ENCODE measurements at regions not wholly inside any gene's neighbourhood (a gene's known extent, or its start where the extent isn't known, plus 50 kb on each side); places are given as distances from the start of the nearest gene placed in this dataset.

- no peak for DNase-seq (ENCODE audit: low read depth, low spot score)
- H3K27ac ChIP-seq, result no peak overlapping the region
Observed at GRCh38 chr5:167624053-167624452, 667.4 kb upstream of the WWC1 start.

DNA sequence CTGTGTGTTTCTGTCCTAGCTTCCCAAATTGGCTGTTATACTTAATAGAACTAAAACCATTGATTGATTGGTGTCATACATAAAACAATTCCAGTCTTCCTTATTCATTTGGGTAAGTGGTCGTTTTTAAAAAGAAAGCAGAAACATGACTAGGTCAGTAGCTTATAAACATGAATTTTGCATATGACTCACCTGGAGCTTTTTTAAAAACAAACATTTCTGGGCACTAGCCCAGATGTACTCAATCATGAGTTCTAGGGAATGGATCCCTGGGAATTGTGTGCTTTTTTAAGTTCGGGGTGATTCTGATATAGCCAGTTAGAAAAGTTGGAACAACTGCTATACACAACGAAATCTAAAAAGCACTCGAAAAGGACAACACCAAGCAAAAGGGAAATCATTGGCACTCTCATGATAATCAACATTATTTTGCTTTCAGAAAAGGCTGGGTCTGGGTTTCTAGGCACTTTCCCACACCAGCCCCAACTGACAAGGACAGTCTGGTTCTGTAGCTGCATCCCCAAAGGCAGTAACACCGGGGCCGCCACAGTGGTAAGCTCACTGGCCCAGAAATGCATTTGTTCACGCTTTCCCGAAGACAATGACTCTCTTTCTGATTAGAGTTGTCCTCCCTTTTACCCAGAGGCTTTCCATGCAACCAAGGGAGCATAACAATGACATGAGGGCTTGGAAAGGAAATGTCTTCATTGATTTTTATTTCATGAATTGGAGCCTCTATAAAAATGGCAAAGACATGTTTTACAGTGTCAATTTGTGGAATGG, 664.9 kb upstream of the WWC1 start:
- DNase-seq (ENCODE audit: low read depth, low spot score), result no peak
- no peak overlapping the region for H3K27ac ChIP-seq

GRCh38 chr5:167629634-167630033, 661.8 kb upstream of the WWC1 start:
- no peak for DNase-seq (ENCODE audit: low read depth, low spot score)
- peak overlapping the region; percentile 26 for H3K27ac ChIP-seq

GRCh38 chr5:167631191-167631590, 660.3 kb upstream of the WWC1 start:
- no peak for DNase-seq (ENCODE audit: low read depth, low spot score)
- H3K27ac ChIP-seq, result no peak overlapping the region

DNA sequence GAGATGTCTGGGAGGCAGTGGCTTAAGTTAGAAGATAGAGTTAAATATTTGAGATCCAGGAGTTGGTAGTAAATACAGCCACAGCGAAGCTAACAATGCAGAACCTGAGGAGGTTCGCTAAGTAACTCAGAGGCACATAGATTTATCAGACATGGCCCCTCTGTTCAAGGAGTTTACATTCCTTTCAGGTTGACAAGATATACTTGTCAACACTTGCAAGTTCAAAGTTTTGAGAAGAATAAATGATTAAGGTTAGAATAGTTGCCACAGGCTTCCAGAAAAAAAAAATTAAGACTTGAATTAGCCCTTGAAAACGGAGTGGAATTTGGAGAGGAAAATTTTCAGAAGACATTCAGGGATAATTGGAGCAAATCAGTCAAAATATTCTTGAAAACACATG, 658.3 kb upstream of the WWC1 start:
- no peak for DNase-seq (ENCODE audit: low read depth, low spot score)
- peak overlapping the region; percentile 43 for H3K27ac ChIP-seq

DNA sequence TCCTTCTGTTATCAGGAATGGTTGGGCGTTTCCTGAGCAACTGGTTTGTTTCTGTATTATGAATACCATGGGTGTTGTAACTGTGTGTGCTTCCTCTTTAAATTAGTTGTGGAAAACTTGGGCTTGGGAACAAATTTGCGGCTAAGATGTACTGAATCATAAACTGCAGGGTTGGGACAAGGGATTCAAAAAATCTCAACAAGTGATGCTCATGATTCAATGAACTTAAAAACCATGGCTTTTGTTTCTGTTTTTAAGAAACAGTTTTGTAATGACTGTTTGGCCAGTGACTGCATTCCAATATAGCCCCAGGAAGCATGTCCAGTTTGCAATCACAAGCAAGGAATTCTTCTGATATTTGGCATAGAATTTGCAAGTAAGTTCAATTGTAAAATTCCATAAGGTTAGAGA, 657.5 kb upstream of the WWC1 start:
- peak overlapping the region; percentile 43 for H3K27ac ChIP-seq

DNA sequence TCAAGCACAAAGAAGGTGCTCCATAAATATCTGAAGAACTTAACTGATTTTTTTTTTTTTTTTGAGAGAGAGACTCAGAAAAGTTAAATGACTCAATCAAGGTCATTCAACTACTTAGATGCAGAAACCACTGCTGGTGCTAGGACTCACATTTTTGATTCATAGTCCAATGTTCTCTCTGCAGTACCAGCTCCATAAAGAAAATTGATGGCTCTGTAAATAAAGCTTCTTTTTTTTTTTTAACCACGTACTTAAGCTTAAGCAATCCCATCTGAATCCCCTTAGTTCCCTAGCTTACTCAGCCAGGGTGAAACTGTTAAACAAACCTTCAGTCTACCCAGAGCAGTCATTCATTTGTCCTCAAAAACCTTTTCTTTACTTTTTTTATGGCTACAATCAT, 657.0 kb upstream of the WWC1 start:
- peak; percentile 68 for DNase-seq (ENCODE audit: low read depth, low spot score)
- peak overlapping the region; percentile 43 for H3K27ac ChIP-seq

More for the DNA sequence above, 657.5 kb upstream of the WWC1 start:
- DNase-seq (ENCODE audit: low read depth, low spot score), result no peak

DNA sequence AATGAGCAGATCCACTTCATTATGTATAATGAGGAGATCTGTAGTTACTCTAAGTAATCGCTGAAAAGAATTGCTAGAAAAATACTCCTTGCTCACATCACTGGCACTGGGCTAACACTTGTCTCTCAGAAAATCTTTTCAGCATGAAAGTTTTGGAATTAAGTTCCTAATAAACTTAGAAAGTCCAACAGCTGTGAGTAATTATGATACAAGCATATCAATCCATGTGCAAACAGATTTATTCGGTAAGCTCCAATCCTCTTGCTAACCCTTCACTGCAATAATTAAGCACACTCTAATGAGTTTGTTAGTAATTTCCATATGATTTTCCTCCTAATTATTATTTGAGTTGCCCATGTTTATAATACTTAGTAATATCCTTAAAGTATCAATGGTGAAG, 652.6 kb upstream of the WWC1 start:
- no peak for DNase-seq (ENCODE audit: low read depth, low spot score)
- H3K27ac ChIP-seq, result peak overlapping the region; percentile 61

- H3K27ac ChIP-seq, result peak overlapping the region; percentile 61
- no peak for DNase-seq (ENCODE audit: low read depth, low spot score)
Observed at GRCh38 chr5:167639273-167639672, 652.2 kb upstream of the WWC1 start.

DNA sequence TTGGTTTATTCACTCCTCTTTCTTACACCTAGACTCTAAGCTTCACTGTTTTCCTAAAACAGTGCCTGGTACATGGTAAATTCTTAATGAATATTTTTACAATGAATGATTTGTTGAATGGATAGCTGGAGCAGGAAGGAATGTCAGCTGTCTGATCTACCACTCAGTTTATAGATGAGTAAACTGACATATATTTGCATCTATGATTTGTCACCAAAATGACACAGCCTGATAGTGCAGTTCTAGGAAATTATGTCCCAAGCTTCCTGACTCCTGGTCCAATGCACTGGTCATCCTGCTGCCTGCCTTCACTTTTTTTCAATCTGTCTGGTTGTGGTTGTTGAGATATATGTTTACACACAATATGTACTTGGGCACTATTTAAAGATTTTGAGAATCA, 651.7 kb upstream of the WWC1 start:
- H3K27ac ChIP-seq, result peak overlapping the region; percentile 61
- no peak for DNase-seq (ENCODE audit: low read depth, low spot score)

GRCh38 chr5:167642181-167642580, 649.3 kb upstream of the WWC1 start:
- DNase-seq (ENCODE audit: low read depth, low spot score), result no peak
- peak overlapping the region; percentile 79 for H3K27ac ChIP-seq

GRCh38 chr5:167642779-167643517, 648.5 kb upstream of the WWC1 start:
- DNase-seq (ENCODE audit: low read depth, low spot score), result no peak
- H3K27ac ChIP-seq, result peak overlapping the region; percentile 79

- DNase-seq (ENCODE audit: low read depth, low spot score), result no peak
- peak overlapping the region; percentile 79 for H3K27ac ChIP-seq
Observed at GRCh38 chr5:167643631-167644280, 647.7 kb upstream of the WWC1 start.

DNA sequence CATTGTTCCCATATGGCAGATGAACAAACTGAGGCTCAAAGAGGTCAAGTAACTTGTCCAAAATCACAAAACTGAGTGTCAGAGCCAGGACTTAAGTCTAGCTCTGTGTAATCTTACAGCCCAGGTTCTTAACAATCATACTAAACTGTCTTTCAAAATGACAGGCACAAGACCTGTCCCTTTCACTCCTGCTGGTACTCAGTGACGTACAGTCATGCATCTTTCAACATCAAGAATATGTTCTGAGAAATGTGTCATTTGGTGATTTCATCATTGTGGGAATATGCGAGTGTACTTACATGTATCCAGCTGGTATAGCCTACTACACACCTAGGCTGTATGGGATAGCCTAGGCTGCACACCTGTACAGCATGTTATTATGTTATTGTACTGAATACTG, 646.8 kb upstream of the WWC1 start:
- H3K27ac ChIP-seq, result peak overlapping the region; percentile 79
- peak; percentile 64 for DNase-seq (ENCODE audit: low read depth, low spot score)

DNA sequence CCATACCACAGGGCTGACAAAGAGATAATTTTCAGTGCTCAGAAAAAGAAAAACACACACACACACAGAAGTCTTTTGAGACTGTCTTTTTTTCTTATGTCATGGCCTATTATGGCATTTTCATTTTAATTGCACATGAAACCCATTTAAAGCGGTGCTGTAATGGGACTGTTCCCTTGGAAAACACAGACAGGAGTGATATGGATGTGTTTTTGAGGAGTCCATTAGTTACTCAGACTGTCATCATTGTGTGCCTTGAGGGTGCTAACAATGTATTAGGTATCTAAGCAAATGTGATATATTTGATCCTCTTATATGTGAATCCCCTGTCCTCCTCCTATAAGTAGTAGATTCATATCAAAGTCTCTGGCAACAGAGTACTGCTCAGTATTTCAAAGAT, 642.0 kb upstream of the WWC1 start:
- DNase-seq (ENCODE audit: low read depth, low spot score), result no peak
- no peak overlapping the region for H3K27ac ChIP-seq

DNA sequence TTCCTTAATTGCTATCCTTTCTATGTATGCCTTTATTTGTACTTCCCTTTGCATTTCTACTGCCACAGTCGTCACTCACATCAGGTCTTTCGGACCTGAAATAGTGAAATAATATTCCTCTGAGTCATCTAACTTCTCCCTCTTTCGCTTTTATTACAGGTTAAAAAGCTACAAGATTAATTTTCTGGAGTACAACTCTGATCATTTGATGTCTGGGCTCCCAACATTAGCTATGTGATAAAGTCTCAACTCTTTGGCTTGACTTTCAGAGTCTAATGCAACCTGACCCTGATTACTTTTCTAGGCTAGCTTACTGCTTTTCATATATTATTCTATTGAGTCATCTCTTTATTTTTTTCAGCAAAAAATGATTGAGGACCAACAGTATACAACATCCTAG, 638.8 kb upstream of the WWC1 start:
- H3K27ac ChIP-seq, result peak overlapping the region; percentile 56
- DNase-seq (ENCODE audit: low read depth, low spot score), result no peak

DNA sequence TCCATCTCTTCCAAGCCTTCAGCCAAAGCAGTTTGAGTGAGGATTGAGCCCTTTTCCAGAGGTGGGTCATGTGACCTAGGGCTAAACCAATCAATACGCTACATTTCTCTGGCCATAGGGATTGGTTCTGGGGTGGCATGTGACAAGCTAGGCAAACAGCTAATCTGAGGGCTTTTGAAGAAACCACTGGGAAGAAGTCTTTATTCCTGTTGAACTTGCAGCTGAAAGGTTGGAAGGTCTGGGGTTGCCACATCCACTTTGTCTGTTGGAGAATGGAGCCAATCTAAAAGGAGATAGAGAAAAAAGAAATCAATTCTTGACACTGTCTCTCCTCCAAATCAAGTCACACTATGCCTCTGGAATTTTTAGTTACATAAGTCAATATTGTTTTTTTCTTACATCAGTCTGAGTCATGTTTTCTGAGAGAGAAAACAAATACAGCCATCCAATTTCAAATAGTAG, 637.8 kb upstream of the WWC1 start:
- no peak for DNase-seq (ENCODE audit: low read depth, low spot score)
- peak overlapping the region; percentile 56 for H3K27ac ChIP-seq

- H3K27ac ChIP-seq, result no peak overlapping the region
- DNase-seq (ENCODE audit: low read depth, low spot score), result no peak
Observed at GRCh38 chr5:167657016-167657415, 634.4 kb upstream of the WWC1 start.

GRCh38 chr5:167658889-167659288, 632.6 kb upstream of the WWC1 start:
- no peak for DNase-seq (ENCODE audit: low read depth, low spot score)
- no peak overlapping the region for H3K27ac ChIP-seq

- H3K27ac ChIP-seq, result no peak overlapping the region
- no peak for DNase-seq (ENCODE audit: low read depth, low spot score)
Observed at GRCh38 chr5:167661605-167662004, 629.8 kb upstream of the WWC1 start.

DNA sequence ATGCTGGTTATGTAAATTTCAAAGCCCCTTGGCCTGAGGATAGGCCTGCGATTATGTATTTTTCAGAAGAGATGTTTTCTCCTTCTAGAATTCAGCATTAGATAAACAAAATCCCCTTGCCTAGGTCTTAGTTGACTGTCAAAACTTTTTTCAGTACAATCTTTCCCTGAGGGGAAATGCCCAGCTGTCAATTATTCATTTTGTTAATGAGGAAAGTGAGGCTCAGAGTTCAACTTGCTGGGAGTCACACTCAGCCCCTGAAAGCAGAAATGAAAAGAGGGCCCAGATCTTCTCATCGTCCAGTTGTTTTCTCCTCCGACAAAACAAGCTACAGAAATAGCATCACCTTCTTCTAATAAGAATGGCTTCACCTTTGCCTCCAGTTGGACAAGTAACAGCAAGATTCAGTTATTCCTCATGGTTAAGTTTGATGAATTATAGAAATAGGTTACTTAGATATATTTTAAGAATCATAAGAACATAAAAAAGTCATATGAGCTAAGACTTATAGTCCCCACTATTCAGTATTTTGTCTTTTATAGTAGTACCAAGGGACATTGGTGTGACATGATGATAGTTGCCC, 627.1 kb upstream of the WWC1 start:
- H3K27ac ChIP-seq, result no peak overlapping the region
- no peak for DNase-seq (ENCODE audit: low read depth, low spot score)
